ENCODE measurements at regions not wholly inside any gene's neighbourhood (a gene's known extent, or its start where the extent isn't known, plus 50 kb on each side); places are given as distances from the start of the nearest gene placed in this dataset.

- POLR2A ChIA-PET, result no interaction called here
These were observed 138.2 kb upstream of the DTNBP1 start for GRCh38 chr6:15800841-15801617.

More at GRCh38 chr6:15800841-15801617, 138.2 kb upstream of the DTNBP1 start:
- BruUV-seq (replicated peaks), result no TSS peak
- intact Hi-C loops (cut with micrococcal nuclease; ENCODE audit: unreplicated experiment) (no loop called here), in situ Hi-C loops (cut with HindIII; ENCODE audit: low pct_unique_long_range_greater_than_20kb, low sequenced_read_pairs) (no loop called here)
- TF ChIP-seq CTCF (IDR thresholded peaks at IDR 0.05) (no peak), REST (IDR thresholded peaks at IDR 0.05; ENCODE audit: insufficient read depth in 1 of 2, low read depth in 2 of 2, low read length in 1 of 2) (no peak), TCF7L2 (IDR thresholded peaks at IDR 0.05; ENCODE audit: low read depth, low read length) (no peak), SIN3A (IDR thresholded peaks at IDR 0.05; ENCODE audit: borderline replicate concordance, insufficient read depth, low read depth, low read length) (no peak), POLR2AphosphoS5 (IDR thresholded peaks at IDR 0.05; ENCODE audit: low read depth, low read length) (no peak)
- no peak for ATAC-seq
- no peaks in the 10 kb centered on the region for H3K4me1 ChIP-seq (ENCODE audit: control insufficient read depth, insufficient read depth, low read length)
- H3K27ac ChIP-seq (ENCODE audit: low read length), result no peak overlapping the region
- DNase-seq (ENCODE audit: low read depth, low spot score), result no peak
- H3K4me3 ChIP-seq (ENCODE audit: low read depth in 2 of 2, low read length in 2 of 2), result no peak overlapping the region
- CTCF ChIA-PET, result no interaction called here
- no peaks in the 10 kb centered on the region for H3K36me3 ChIP-seq (ENCODE audit: control insufficient read depth, insufficient read depth, low read length)
- no peaks in the 10 kb centered on the region for H3K27me3 ChIP-seq (ENCODE audit: control insufficient read depth, insufficient read depth, low read length)
- H3K9me3 ChIP-seq (ENCODE audit: control insufficient read depth, insufficient read depth, low read depth, low read length), result no peaks in the 10 kb centered on the region

Measured in Panc1 (cell line).